Panc1 (cell line): ENCODE measurements at regions not wholly inside any gene's neighbourhood (a gene's known extent, or its start where the extent isn't known, plus 50 kb on each side); places are given as distances from the start of the nearest gene placed in this dataset.

Source experiments
- ATAC-seq: fragments of 200-7000 bp; cut with Tn5 transposase; 2 replicates; pipeline ENCODE4 v1.9.1; 2020; ENCODE audit warnings: mild to moderate bottlenecking, moderate library complexity
- BruUV-seq: library from RNA; stranded (reverse); fragments of 400-500 nt; replicated peaks from 2 replicates; lab custom pipeline; 2021; lab: Mats Ljungman, UMichigan
- CTCF ChIA-PET: fragments of 300-600 bp; sonication (Branson Sonifier 250); formaldehyde crosslinking; loops from one replicate; lab custom pipeline; 2022; ENCODE audit warnings: antibody characterized with exemption; lab: Charles Lee
- POLR2A ChIA-PET: fragments of 300-600 bp; sonication (Branson Sonifier 250); formaldehyde crosslinking; loops from one replicate; lab custom pipeline; 2022; ENCODE audit warnings: antibody characterized with exemption; lab: Charles Lee
- DNase-seq: peaks from one replicate; pipeline ENCODE4 v3.0.0-alpha.2; 2010; ENCODE audit warnings: low read depth, low spot score
- H3K27ac ChIP-seq: 2 replicates; pipeline ENCODE4 v1.5.1; 2011; ENCODE audit warnings: mild to moderate bottlenecking, low read length, inconsistent platforms
- H3K27me3 ChIP-seq: fragments of 200-500 bp; sonication (Bioruptor generic); 2 replicates; pipeline ENCODE4 v1.6.0; 2014; ENCODE audit warnings: low read length, inconsistent platforms; ENCODE audit not compliant: control insufficient read depth, insufficient read depth
- H3K36me3 ChIP-seq: fragments of 200-500 bp; sonication (Bioruptor generic); 2 replicates; pipeline ENCODE4 v1.5.1; 2014; ENCODE audit warnings: inconsistent platforms, mild to moderate bottlenecking, low read length, moderate library complexity; ENCODE audit not compliant: control insufficient read depth, insufficient read depth
- H3K4me1 ChIP-seq: 2 replicates; pipeline ENCODE4 v1.5.1; 2011; ENCODE audit warnings: inconsistent platforms, mild to moderate bottlenecking, low read length, moderate library complexity; ENCODE audit not compliant: control insufficient read depth, insufficient read depth
- H3K4me3 ChIP-seq, 2 experiments: 2 replicates each; pipeline ENCODE4 v1.5.1; 2011 to 2012; ENCODE audit warnings: low read depth in 2 of 2, low read length in 2 of 2, mild to moderate bottlenecking in 2 of 2, inconsistent platforms in 1 of 2, moderate library complexity in 1 of 2
- H3K9me3 ChIP-seq: fragments of 200-500 bp; sonication (Bioruptor generic); 2 replicates; pipeline ENCODE4 v1.5.1; 2014; ENCODE audit warnings: low read depth, mild to moderate bottlenecking, inconsistent platforms, low read length, moderate library complexity; ENCODE audit not compliant: control insufficient read depth, insufficient read depth
- CTCF ChIP-seq: fragments of 450-650 bp; IDR thresholded peaks from 2 replicates; pipeline ENCODE4 v1.5.1; 2017; ENCODE audit warnings: mild to moderate bottlenecking
- POLR2AphosphoS5 ChIP-seq: IDR thresholded peaks from 2 replicates; pipeline ENCODE4 v1.6.1; 2012; ENCODE audit warnings: mild to moderate bottlenecking, low read depth, low read length, moderate library complexity
- REST ChIP-seq, 2 experiments: IDR thresholded peaks; 2 replicates each; pipeline ENCODE4 v1.6.1; 2011 to 2012; ENCODE audit warnings: low read depth in 2 of 2, control low read depth in 1 of 2, low read length in 1 of 2, mild to moderate bottlenecking in 1 of 2, moderate library complexity in 1 of 2; ENCODE audit not compliant: insufficient read depth in 1 of 2
- SIN3A ChIP-seq: IDR thresholded peaks from 2 replicates; pipeline ENCODE4 v1.6.1; 2012; ENCODE audit warnings: low read depth, mild to moderate bottlenecking, low read length, moderate library complexity, borderline replicate concordance; ENCODE audit not compliant: insufficient read depth
- TCF7L2 ChIP-seq: IDR thresholded peaks from 2 replicates; pipeline ENCODE4 v1.6.1; 2011; ENCODE audit warnings: mild to moderate bottlenecking, low read depth, low read length, inconsistent platforms
- in situ Hi-C: cut with HindIII; loops from 2 replicates; pipeline ENCODE4 v1.10.0; 2016; ENCODE audit warnings: low sequenced_read_pairs, low pct_unique_long_range_greater_than_20kb
- intact Hi-C: fragments of 100-400 bp; cut with micrococcal nuclease; formaldehyde crosslinking; loops from one replicate; pipeline ENCODE4 v1.10.0; 2022; ENCODE audit not compliant: unreplicated experiment

- DNase-seq (no peak), ATAC-seq (no peak)
- Histone ChIP-seq H3K4me3 (no peak overlapping the region), H3K36me3 (no peaks in the 10 kb centered on the region), H3K27me3 (no peaks in the 10 kb centered on the region), H3K27ac (no peak overlapping the region), H3K9me3 (no peaks in the 10 kb centered on the region), H3K4me1 (no peaks in the 10 kb centered on the region)
- in situ Hi-C loops: no loop called here
- intact Hi-C loops: loop anchor here (10.0 kb wide), 1 partner anchor 519 kb away; no protein-coding TSS in a partner anchor
- CTCF ChIA-PET: interaction anchor here (0.6 to 0.9 kb wide), 2 partner anchors 18 to 132 kb away, joined by 3 to 4 read pairs; no protein-coding TSS in a partner anchor
- TF ChIP-seq REST (IDR thresholded peaks at IDR 0.05; ENCODE audit: insufficient read depth in 1 of 2, low read depth in 2 of 2, low read length in 1 of 2): no peak
- no peak for TF ChIP-seq TCF7L2
- no peak for TF ChIP-seq CTCF
- TF ChIP-seq POLR2AphosphoS5: no peak
- TF ChIP-seq SIN3A: no peak
- POLR2A ChIA-PET: interaction anchor here (0.5 kb wide), 1 partner anchor 158 kb away, joined by 3 read pairs; no protein-coding TSS in a partner anchor
- no TSS peak for BruUV-seq
Observed at GRCh38 chr6:154673919-154674318, 59.3 kb upstream of the SCAF8 start.

GRCh38 chr6:154675602-154676088 is 57.6 kb upstream of the SCAF8 start:
- peak; percentile 98 for DNase-seq
- CTCF ChIA-PET: interaction anchor here (0.5 to 1.5 kb wide), 9 partner anchors 9 to 573 kb away, joined by 3 to 9 read pairs (median 5); no protein-coding TSS in a partner anchor
- Histone ChIP-seq H3K4me1 (no peaks in the 10 kb centered on the region), H3K9me3 (no peaks in the 10 kb centered on the region), H3K4me3 (no peak overlapping the region), H3K27ac (no peak overlapping the region), H3K27me3 (no peaks in the 10 kb centered on the region), H3K36me3 (no peaks in the 10 kb centered on the region)
- TF ChIP-seq POLR2AphosphoS5 (peak; percentile 30; the same call in 1 of the 2 replicates), CTCF (peak; percentile 99), SIN3A (no peak)
- ATAC-seq: peak; percentile 99
- in situ Hi-C loops (no loop called here), intact Hi-C loops (loop anchor here (1.0 to 10.0 kb wide), 5 partner anchors 57 to 521 kb away; partner anchors contain the start of gene SCAF8)
- BruUV-seq: no TSS peak
- POLR2A ChIA-PET: interaction anchor here (0.6 kb wide), 1 partner anchor 127 kb away, joined by 3 read pairs; no protein-coding TSS in a partner anchor
